Ascending aorta (tissue), 2 donors: ENCODE measurements at regions not wholly inside any gene's neighbourhood (a gene's known extent, or its start where the extent isn't known, plus 50 kb on each side); places are given as distances from the start of the nearest gene placed in this dataset.

Source experiments
- DNase-seq, 2 donors: peaks; one replicate each; pipeline ENCODE4 v3.0.0-alpha.2; 2019; ENCODE audit warnings: low spot score in 2 of 2
- H3K27ac ChIP-seq, 2 donors: fragments of 200-600 bp; sonication (generic); one replicate each; pipeline ENCODE4 v1.5.1; 2016 to 2017; ENCODE audit warnings: mild to moderate bottlenecking in 1 of 2
- H3K27me3 ChIP-seq: fragments of 200-600 bp; sonication (generic); one replicate; pipeline ENCODE4 v1.5.1; 2017
- H3K36me3 ChIP-seq, 2 donors: fragments of 200-600 bp; sonication (generic); one replicate each; pipeline ENCODE4 v1.5.1; 2016
- H3K4me1 ChIP-seq, 2 donors: fragments of 200-600 bp; sonication (generic); one replicate each; pipeline ENCODE4 v1.5.1; 2016 to 2017; ENCODE audit warnings: mild to moderate bottlenecking in 1 of 2
- H3K4me3 ChIP-seq, 2 donors: fragments of 200-600 bp; sonication (generic); one replicate each; pipeline ENCODE4 v1.5.1; 2016 to 2017; ENCODE audit warnings: mild to moderate bottlenecking in 1 of 2
- H3K9me3 ChIP-seq, 2 donors: fragments of 200-600 bp; sonication (generic); one replicate each; pipeline ENCODE4 v1.5.1; 2016
- CTCF ChIP-seq, 3 experiments: fragments of 200-600 bp in 2 of 3; fragments of 450-650 bp in 1 of 3; sonication (generic) in 2 of 3; IDR thresholded peaks; one replicate each; pipeline ENCODE4 v1.5.1; 2016 to 2019; ENCODE audit warnings: antibody characterized with exemption in 3 of 3, mild to moderate bottlenecking in 1 of 3, moderate library complexity in 1 of 3
- intact Hi-C: fragments of 100-400 bp; cut with DNase I; formaldehyde crosslinking; loops from one replicate; pipeline ENCODE4 v1.15.1; 2023

- intact Hi-C loops, result no loop called here
- no peak overlapping the region for H3K4me3 ChIP-seq
- H3K27me3 ChIP-seq, result no peaks in the 10 kb centered on the region
- H3K4me1 ChIP-seq, result no peaks in the 10 kb centered on the region
- TF ChIP-seq CTCF (IDR thresholded peaks at IDR 0.05), result no peak
- H3K27ac ChIP-seq, result no peak overlapping the region
- H3K9me3 ChIP-seq, result peaks cover 0 to 17% of the 10 kb centered on the region in 2 donors
- DNase-seq, result no peak
- H3K36me3 ChIP-seq, result no peaks in the 10 kb centered on the region
Observed at GRCh38 chr11:70510571-70510970, 112.2 kb downstream of the CTTN start.

GRCh38 chr11:70511345-70511744, 113.0 kb downstream of the CTTN start:
- H3K36me3 ChIP-seq, result no peaks in the 10 kb centered on the region
- H3K27ac ChIP-seq, result no peak overlapping the region
- no peak for DNase-seq
- H3K27me3 ChIP-seq, result no peaks in the 10 kb centered on the region
- intact Hi-C loops, result no loop called here
- H3K9me3 ChIP-seq, result peaks cover 0 to 17% of the 10 kb centered on the region in 2 donors
- no peaks in the 10 kb centered on the region for H3K4me1 ChIP-seq
- H3K4me3 ChIP-seq, result no peak overlapping the region
- no peak for TF ChIP-seq CTCF (IDR thresholded peaks at IDR 0.05)

- Histone ChIP-seq H3K36me3 (no peaks in the 10 kb centered on the region), H3K4me3 (no peak overlapping the region), H3K4me1 (no peaks in the 10 kb centered on the region), H3K27me3 (no peaks in the 10 kb centered on the region), H3K9me3 (peaks cover 0 to 17% of the 10 kb centered on the region in 2 donors), H3K27ac (no peak overlapping the region)
- no peak for DNase-seq
- intact Hi-C loops, result no loop called here
- TF ChIP-seq CTCF (IDR thresholded peaks at IDR 0.05), result no peak
Observed at GRCh38 chr11:70512716-70513115, 114.4 kb downstream of the CTTN start.

- Histone ChIP-seq H3K4me3 (no peak overlapping the region), H3K36me3 (no peaks in the 10 kb centered on the region), H3K27me3 (no peaks in the 10 kb centered on the region), H3K4me1 (no peaks in the 10 kb centered on the region), H3K27ac (no peak overlapping the region), H3K9me3 (peaks cover 0 to 13% of the 10 kb centered on the region in 2 donors)
- no peak for TF ChIP-seq CTCF (IDR thresholded peaks at IDR 0.05)
- intact Hi-C loops, result no loop called here
- DNase-seq, result no peak
Observed at GRCh38 chr11:70517203-70517602, 118.9 kb downstream of the CTTN start.

GRCh38 chr11:70517988-70518907, 119.9 kb downstream of the CTTN start:
- Histone ChIP-seq H3K9me3 (peaks cover 0 to 4% of the 10 kb centered on the region in 2 donors), H3K4me1 (no peaks in the 10 kb centered on the region), H3K27me3 (no peaks in the 10 kb centered on the region), H3K4me3 (no peak overlapping the region), H3K27ac (no peak overlapping the region), H3K36me3 (no peaks in the 10 kb centered on the region)
- TF ChIP-seq CTCF (IDR thresholded peaks at IDR 0.05), result no peak
- no peak for DNase-seq
- intact Hi-C loops, result no loop called here
